Ishikawa (cell line): ENCODE measurements at regions not wholly inside any gene's neighbourhood (a gene's known extent, or its start where the extent isn't known, plus 50 kb on each side); places are given as distances from the start of the nearest gene placed in this dataset.

Experiments
- CEBPB ChIP-seq: IDR thresholded peaks from 2 replicates; pipeline ENCODE4 v1.6.1; 2012
- CREB1 ChIP-seq: IDR thresholded peaks from 2 replicates; pipeline ENCODE4 v1.6.1; 2012; ENCODE audit warnings: low read depth
- EGR1 ChIP-seq: IDR thresholded peaks from 2 replicates; pipeline ENCODE4 v1.6.1; 2012
- EP300 ChIP-seq: IDR thresholded peaks from 2 replicates; pipeline ENCODE4 v1.6.1; 2012; ENCODE audit warnings: borderline replicate concordance
- FOXM1 ChIP-seq: IDR thresholded peaks from 2 replicates; pipeline ENCODE4 v1.6.1; 2012; ENCODE audit warnings: low read depth, borderline replicate concordance
- NFIC ChIP-seq: IDR thresholded peaks from 2 replicates; pipeline ENCODE4 v1.6.1; 2012
- TAF1 ChIP-seq: IDR thresholded peaks from 2 replicates; pipeline ENCODE4 v1.6.1; 2012; ENCODE audit warnings: low read depth, mild to moderate bottlenecking
- TEAD4 ChIP-seq: IDR thresholded peaks from 2 replicates; pipeline ENCODE4 v1.6.1; 2012
- YY1 ChIP-seq: IDR thresholded peaks from 2 replicates; pipeline ENCODE4 v1.6.1; 2012; ENCODE audit warnings: low read depth
- ZBTB7A ChIP-seq: IDR thresholded peaks from 2 replicates; pipeline ENCODE4 v1.6.1; 2012; ENCODE audit warnings: low read depth
- TF ChIP-seq, protein P1 (sequence below): IDR thresholded peaks from 2 replicates; pipeline ENCODE4 v1.6.1; 2012; ENCODE audit warnings: low read depth, mild to moderate bottlenecking

DNA sequence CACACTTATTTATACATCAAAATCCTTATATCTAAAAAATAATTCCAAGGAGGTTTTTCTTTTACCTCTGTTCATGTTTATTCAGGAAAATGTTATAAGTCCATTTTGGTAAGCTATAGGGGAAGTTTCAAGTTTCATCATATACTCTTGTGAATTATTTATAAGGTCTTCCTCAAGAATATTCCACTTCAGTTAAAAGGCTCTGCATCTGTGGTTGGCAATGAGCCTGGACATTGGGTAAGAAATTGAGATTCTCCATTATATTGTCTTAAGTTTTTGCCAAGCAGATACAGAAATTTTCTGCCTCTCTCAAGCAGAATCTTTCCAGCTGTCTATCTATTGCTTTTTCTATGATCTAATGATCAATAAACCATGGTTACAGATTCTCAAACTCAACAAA lies 641.9 kb downstream of the NLGN4X start:
- TF ChIP-seq, protein P1, sequence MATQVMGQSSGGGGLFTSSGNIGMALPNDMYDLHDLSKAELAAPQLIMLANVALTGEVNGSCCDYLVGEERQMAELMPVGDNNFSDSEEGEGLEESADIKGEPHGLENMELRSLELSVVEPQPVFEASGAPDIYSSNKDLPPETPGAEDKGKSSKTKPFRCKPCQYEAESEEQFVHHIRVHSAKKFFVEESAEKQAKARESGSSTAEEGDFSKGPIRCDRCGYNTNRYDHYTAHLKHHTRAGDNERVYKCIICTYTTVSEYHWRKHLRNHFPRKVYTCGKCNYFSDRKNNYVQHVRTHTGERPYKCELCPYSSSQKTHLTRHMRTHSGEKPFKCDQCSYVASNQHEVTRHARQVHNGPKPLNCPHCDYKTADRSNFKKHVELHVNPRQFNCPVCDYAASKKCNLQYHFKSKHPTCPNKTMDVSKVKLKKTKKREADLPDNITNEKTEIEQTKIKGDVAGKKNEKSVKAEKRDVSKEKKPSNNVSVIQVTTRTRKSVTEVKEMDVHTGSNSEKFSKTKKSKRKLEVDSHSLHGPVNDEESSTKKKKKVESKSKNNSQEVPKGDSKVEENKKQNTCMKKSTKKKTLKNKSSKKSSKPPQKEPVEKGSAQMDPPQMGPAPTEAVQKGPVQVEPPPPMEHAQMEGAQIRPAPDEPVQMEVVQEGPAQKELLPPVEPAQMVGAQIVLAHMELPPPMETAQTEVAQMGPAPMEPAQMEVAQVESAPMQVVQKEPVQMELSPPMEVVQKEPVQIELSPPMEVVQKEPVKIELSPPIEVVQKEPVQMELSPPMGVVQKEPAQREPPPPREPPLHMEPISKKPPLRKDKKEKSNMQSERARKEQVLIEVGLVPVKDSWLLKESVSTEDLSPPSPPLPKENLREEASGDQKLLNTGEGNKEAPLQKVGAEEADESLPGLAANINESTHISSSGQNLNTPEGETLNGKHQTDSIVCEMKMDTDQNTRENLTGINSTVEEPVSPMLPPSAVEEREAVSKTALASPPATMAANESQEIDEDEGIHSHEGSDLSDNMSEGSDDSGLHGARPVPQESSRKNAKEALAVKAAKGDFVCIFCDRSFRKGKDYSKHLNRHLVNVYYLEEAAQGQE: no peak
- no peak for TF ChIP-seq TEAD4
- no peak for TF ChIP-seq FOXM1
- TF ChIP-seq EP300: no peak
- TF ChIP-seq CREB1: no peak
- TF ChIP-seq TAF1: no peak
- TF ChIP-seq NFIC: no peak
- TF ChIP-seq EGR1: no peak
- TF ChIP-seq ZBTB7A: no peak
- no peak for TF ChIP-seq CEBPB
- TF ChIP-seq YY1: no peak
